ENCODE measurements at regions not wholly inside any gene's neighbourhood (a gene's known extent, or its start where the extent isn't known, plus 50 kb on each side); places are given as distances from the start of the nearest gene placed in this dataset.

- no peaks in the 10 kb centered on the region for H3K9me3 ChIP-seq
- no peak overlapping the region for H3K27ac ChIP-seq
- H3K36me3 ChIP-seq = no peaks in the 10 kb centered on the region
- H3K27me3 ChIP-seq = no peaks in the 10 kb centered on the region
- TF ChIP-seq CTCF (IDR thresholded peaks at IDR 0.05) = no peak
- ATAC-seq (no peak), DNase-seq (no peak)
- H3K4me1 ChIP-seq = no peaks in the 10 kb centered on the region
- H3K4me3 ChIP-seq = no peak overlapping the region
- intact Hi-C loops (cut with DNase I) = no loop called here
Measured at GRCh38 chr7:136348142-136348541, 371.0 kb upstream of the MTPN start.

DNA sequence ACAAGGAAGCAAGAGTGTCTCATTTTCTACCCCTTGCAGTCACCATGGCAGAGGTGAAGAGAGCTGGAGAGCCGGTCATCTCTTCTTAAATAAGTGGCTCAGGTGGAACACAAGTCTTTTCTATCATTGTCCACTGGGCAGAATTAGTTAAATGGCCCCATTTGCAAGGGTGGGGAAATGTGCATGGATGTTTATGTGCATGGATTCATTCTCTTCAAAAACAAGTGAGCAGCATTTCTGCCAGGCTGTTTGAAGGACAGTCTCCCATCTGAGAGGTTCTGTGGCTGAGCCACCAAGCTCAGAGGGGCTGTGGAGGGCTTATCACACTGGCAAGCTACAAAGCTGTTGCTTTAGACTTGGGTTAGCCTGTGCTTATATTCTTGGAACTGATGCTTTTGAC lies 370.3 kb upstream of the MTPN start:
- DNase-seq = no peak
- no peak for ATAC-seq
- H3K36me3 ChIP-seq = no peaks in the 10 kb centered on the region
- H3K4me1 ChIP-seq = no peaks in the 10 kb centered on the region
- no peaks in the 10 kb centered on the region for H3K9me3 ChIP-seq
- no peak overlapping the region for H3K4me3 ChIP-seq
- TF ChIP-seq CTCF (IDR thresholded peaks at IDR 0.05) = no peak
- H3K27ac ChIP-seq = no peak overlapping the region
- intact Hi-C loops (cut with DNase I) = no loop called here
- no peaks in the 10 kb centered on the region for H3K27me3 ChIP-seq

- intact Hi-C loops (cut with DNase I) = no loop called here
- ATAC-seq (no peak), DNase-seq (no peak)
- no peaks in the 10 kb centered on the region for H3K27me3 ChIP-seq
- H3K4me3 ChIP-seq = no peak overlapping the region
- H3K27ac ChIP-seq = no peak overlapping the region
- no peaks in the 10 kb centered on the region for H3K9me3 ChIP-seq
- no peaks in the 10 kb centered on the region for H3K36me3 ChIP-seq
- TF ChIP-seq CTCF (IDR thresholded peaks at IDR 0.05) = no peak
- H3K4me1 ChIP-seq = no peaks in the 10 kb centered on the region
Measured at GRCh38 chr7:136342251-136342650, 365.1 kb upstream of the MTPN start.

DNA sequence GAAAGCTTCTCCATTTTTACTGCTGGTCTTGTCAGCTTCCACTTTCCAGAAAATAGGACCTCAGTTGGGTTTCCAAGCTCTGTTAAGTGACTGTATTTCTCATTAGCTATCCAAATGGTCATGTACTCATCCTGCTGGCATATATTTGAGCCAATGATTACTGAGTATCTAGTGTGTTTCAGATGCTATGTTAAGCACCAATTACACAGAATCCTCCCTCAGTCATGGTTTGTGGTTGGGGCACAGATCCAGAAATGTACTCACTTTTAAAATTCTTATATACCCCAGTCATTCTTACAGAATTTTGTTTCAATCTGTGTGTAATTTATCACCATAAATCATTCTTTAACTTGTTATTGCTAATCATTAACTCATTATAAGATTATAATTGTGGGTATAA lies 362.3 kb upstream of the MTPN start:
- no peak overlapping the region for H3K27ac ChIP-seq
- intact Hi-C loops (cut with DNase I) = no loop called here

GRCh38 chr7:136336932-136337331 lies 359.8 kb upstream of the MTPN start:
- no peak for TF ChIP-seq CTCF (IDR thresholded peaks at IDR 0.05)
- H3K4me3 ChIP-seq = no peak overlapping the region
- no peaks in the 10 kb centered on the region for H3K4me1 ChIP-seq
- DNase-seq (no peak), ATAC-seq (peak; percentile 85)
- intact Hi-C loops (cut with DNase I) = no loop called here
- H3K27me3 ChIP-seq = no peaks in the 10 kb centered on the region
- no peaks in the 10 kb centered on the region for H3K36me3 ChIP-seq
- no peak overlapping the region for H3K27ac ChIP-seq
- no peaks in the 10 kb centered on the region for H3K9me3 ChIP-seq

More for the DNA sequence above, 362.3 kb upstream of the MTPN start:
- no peak for DNase-seq
- Histone ChIP-seq H3K27me3 (no peaks in the 10 kb centered on the region), H3K4me1 (no peaks in the 10 kb centered on the region), H3K4me3 (no peak overlapping the region), H3K36me3 (no peaks in the 10 kb centered on the region), H3K9me3 (no peaks in the 10 kb centered on the region)
- TF ChIP-seq CTCF (IDR thresholded peaks at IDR 0.05) = no peak
- ATAC-seq = no peak

Data from left lung (tissue), 4 donors.